Fibroblast of lung (primary cell): ENCODE measurements at regions not wholly inside any gene's neighbourhood (a gene's known extent, or its start where the extent isn't known, plus 50 kb on each side); places are given as distances from the start of the nearest gene placed in this dataset.
A peak's percentile ranks its signal among the peaks of the same experiment; 100 is the strongest.

Source experiments
- DNase-seq, 2 donors: peaks; one replicate each; pipeline versions ENCODE4 v3.0.0 to v3.0.0-alpha.2; 2010; ENCODE audit warnings: low read depth in 2 of 2
- H2AFZ ChIP-seq: 2 replicates; pipeline ENCODE4 v1.5.1; 2012; ENCODE audit warnings: low read length, control low read depth, inconsistent platforms
- H3K27ac ChIP-seq: 2 replicates; pipeline ENCODE4 v1.5.1; 2011; ENCODE audit warnings: low read length, control low read depth; ENCODE audit not compliant: insufficient read depth
- H3K27me3 ChIP-seq: 2 replicates; pipeline ENCODE4 v1.5.1; 2011; ENCODE audit warnings: mild to moderate bottlenecking, low read length; ENCODE audit not compliant: control insufficient read depth, insufficient read depth
- H3K36me3 ChIP-seq: 2 replicates; pipeline ENCODE4 v1.5.1; 2011; ENCODE audit warnings: low read length; ENCODE audit not compliant: control insufficient read depth, insufficient read depth
- H3K4me1 ChIP-seq: 2 replicates; pipeline ENCODE4 v1.5.1; 2011; ENCODE audit warnings: low read length; ENCODE audit not compliant: control insufficient read depth, insufficient read depth; ENCODE audit errors: extremely low read depth
- H3K4me2 ChIP-seq: 2 replicates; pipeline ENCODE4 v1.5.1; 2011; ENCODE audit warnings: low read length, control low read depth; ENCODE audit not compliant: insufficient read depth; ENCODE audit errors: extremely low read depth
- H3K4me3 ChIP-seq, 4 experiments: fragments of 200-600 bp in 1 of 4; sonication (generic) in 1 of 4; replicated peaks in 1 of 4; 2 replicates each; pipeline ENCODE4 v1.5.1; 2011 to 2016; ENCODE audit warnings: low read length in 4 of 4, low read depth in 3 of 4, mild to moderate bottlenecking in 3 of 4, control low read depth in 2 of 4, inconsistent platforms in 1 of 4, mixed read lengths in 1 of 4; ENCODE audit not compliant: insufficient read depth in 1 of 4; ENCODE audit errors: control extremely low read depth in 1 of 4
- H3K79me2 ChIP-seq: 2 replicates; pipeline ENCODE4 v1.5.1; 2012; ENCODE audit warnings: mild to moderate bottlenecking, low read length, inconsistent platforms; ENCODE audit not compliant: control insufficient read depth, insufficient read depth
- H3K9ac ChIP-seq: 2 replicates; pipeline ENCODE4 v1.5.1; 2011; ENCODE audit warnings: mild to moderate bottlenecking, low read length, control low read depth; ENCODE audit not compliant: insufficient read depth
- H3K9me3 ChIP-seq: 2 replicates; pipeline ENCODE4 v1.5.1; 2012; ENCODE audit warnings: low read depth, low read length; ENCODE audit not compliant: control insufficient read depth, insufficient read depth
- H4K20me1 ChIP-seq: 2 replicates; pipeline ENCODE4 v1.5.1; 2011; ENCODE audit warnings: low read length; ENCODE audit not compliant: control insufficient read depth, insufficient read depth; ENCODE audit errors: extremely low read depth
- CTCF ChIP-seq, 2 donors: IDR thresholded peaks in 1 of 2; conservative IDR thresholded peaks in 1 of 2; 1 replicate in 1 of 2; 2 replicates in 1 of 2; pipeline ENCODE4 v1.5.1; 2011 to 2012; ENCODE audit warnings: low read length in 2 of 2, control low read depth in 1 of 2, inconsistent platforms in 1 of 2, low read depth in 1 of 2, mild to moderate bottlenecking in 1 of 2
- EZH2 ChIP-seq: IDR thresholded peaks from 2 replicates; pipeline ENCODE4 v1.5.1; 2012; ENCODE audit warnings: low read length, control low read depth, mild to moderate bottlenecking; ENCODE audit errors: missing control alignments

DNA sequence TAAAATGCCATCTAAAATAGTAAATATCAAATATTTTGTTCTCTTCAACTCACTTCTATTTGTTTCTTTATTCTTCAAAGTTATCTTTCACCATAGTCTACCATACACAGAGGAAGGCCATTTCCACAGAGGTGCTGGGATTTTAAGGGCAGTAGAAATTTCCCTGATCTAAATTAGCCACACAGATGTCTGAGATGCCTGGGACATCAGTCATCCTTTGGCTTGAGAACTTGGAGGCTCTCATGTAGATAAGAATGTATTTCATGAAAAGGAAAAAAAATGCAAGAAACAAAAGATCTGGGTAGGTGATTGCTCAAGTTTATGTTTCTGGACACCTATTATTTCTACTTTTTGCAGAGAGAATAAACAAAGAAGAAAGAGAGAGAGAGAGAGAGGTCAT, 1008.2 kb downstream of the NLGN4X start:
- no peaks in the 10 kb centered on the region for H3K36me3 ChIP-seq
- H3K79me2 ChIP-seq, result no peaks in the 10 kb centered on the region
- TF ChIP-seq CTCF (conservative IDR thresholded peaks at IDR 0.05 in 1 of 2, IDR thresholded peaks at IDR 0.05 in 1 of 2; ENCODE audit: low read depth in 1 of 2, low read length in 2 of 2) (no peak), EZH2 (no peak)
- H3K27me3 ChIP-seq, result no peaks in the 10 kb centered on the region
- no peaks in the 10 kb centered on the region for H3K9me3 ChIP-seq
- no peak overlapping the region for H2AFZ ChIP-seq
- no peak overlapping the region for H3K27ac ChIP-seq
- no peak overlapping the region for H3K4me3 ChIP-seq
- DNase-seq, result peak in 1 of 2 donors; percentile 1
- H3K9ac ChIP-seq, result no peak overlapping the region
- H3K4me1 ChIP-seq, result no peaks in the 10 kb centered on the region
- no peaks in the 10 kb centered on the region for H4K20me1 ChIP-seq
- H3K4me2 ChIP-seq, result no peak overlapping the region

DNA sequence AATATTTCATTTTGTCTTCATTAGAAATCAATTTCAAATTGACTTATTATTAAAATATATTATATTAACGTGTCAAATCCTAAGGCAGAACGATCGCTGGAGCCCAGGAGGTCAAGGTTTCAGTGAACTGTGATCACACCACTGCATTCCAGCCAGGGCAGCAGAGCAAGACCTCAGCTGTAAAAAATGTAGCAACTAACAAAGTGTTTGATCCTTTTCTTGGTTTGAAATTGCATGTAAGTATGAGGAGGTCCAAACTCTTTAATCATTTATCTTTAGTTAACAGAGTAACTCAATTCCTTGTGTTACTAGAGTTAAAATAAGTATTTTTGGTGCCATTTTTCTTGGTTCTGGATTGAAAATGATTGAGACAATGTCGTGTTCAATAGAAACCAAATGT, 1033.9 kb downstream of the NLGN4X start:
- Histone ChIP-seq H3K4me2 (no peak overlapping the region), H3K36me3 (no peaks in the 10 kb centered on the region), H3K27ac (no peak overlapping the region), H3K9me3 (no peaks in the 10 kb centered on the region), H4K20me1 (no peaks in the 10 kb centered on the region), H2AFZ (no peak overlapping the region), H3K79me2 (no peaks in the 10 kb centered on the region), H3K4me1 (no peaks in the 10 kb centered on the region), H3K9ac (no peak overlapping the region), H3K4me3 (no peak overlapping the region), H3K27me3 (no peaks in the 10 kb centered on the region)
- TF ChIP-seq EZH2, result no peak
- no peak for TF ChIP-seq CTCF (conservative IDR thresholded peaks at IDR 0.05 in 1 of 2, IDR thresholded peaks at IDR 0.05 in 1 of 2; ENCODE audit: low read depth in 1 of 2, low read length in 2 of 2)
- no peak for DNase-seq

DNA sequence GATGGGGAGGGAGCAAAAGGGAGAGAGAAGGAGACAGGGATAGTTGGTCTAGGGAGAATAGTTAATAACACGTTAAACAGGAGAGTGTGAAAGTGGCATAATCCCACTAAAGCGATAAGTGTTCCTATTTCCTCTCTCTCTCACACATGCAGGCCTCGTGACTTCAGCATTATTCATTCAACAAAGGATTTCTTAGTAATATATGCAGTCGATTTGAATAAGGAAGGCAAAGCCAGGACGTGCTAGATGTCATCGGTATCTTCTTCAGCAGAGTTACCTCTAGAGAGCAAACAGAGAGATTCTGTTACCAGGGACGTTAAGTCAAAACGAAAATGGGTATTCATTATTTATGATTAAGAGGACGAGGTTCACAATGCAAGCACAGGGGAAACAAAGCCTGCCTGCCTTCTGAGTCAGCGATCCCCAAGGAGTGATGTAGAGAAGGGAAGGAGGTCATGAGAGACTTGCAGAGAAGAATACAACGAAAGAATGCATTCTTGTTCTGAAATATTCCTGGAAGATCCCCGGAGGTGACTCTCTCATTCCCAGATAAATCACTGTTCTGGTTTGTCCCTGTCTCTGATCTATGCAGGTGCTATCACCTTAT, 1048.4 kb downstream of the NLGN4X start:
- no peak overlapping the region for H3K4me3 ChIP-seq
- no peak overlapping the region for H3K4me2 ChIP-seq
- peak in 1 of 2 donors; percentile 3 for DNase-seq
- no peaks in the 10 kb centered on the region for H3K4me1 ChIP-seq
- H3K27me3 ChIP-seq, result no peaks in the 10 kb centered on the region
- H3K36me3 ChIP-seq, result no peaks in the 10 kb centered on the region
- no peak overlapping the region for H3K9ac ChIP-seq
- TF ChIP-seq CTCF (conservative IDR thresholded peaks at IDR 0.05 in 1 of 2, IDR thresholded peaks at IDR 0.05 in 1 of 2; ENCODE audit: low read depth in 1 of 2, low read length in 2 of 2) (no peak), EZH2 (no peak)
- H3K27ac ChIP-seq, result no peak overlapping the region
- H3K79me2 ChIP-seq, result no peaks in the 10 kb centered on the region
- no peaks in the 10 kb centered on the region for H3K9me3 ChIP-seq
- no peaks in the 10 kb centered on the region for H4K20me1 ChIP-seq
- no peak overlapping the region for H2AFZ ChIP-seq
